NCI-H2029 treated with DMSO at 0.1 percent for 48 hours (cell line): ENCODE measurements at regions not wholly inside any gene's neighbourhood (a gene's known extent, or its start where the extent isn't known, plus 50 kb on each side); places are given as distances from the start of the nearest gene placed in this dataset.
"Not testable (repeated sequence)": the region's sequence is repeated elsewhere in the genome, so short reads cannot be mapped to it uniquely, and the experiment has no call there.

Experiments
- DNase-seq: peaks from one replicate; lab custom pipeline; 2025; lab: John Stamatoyannopoulos, UW

DNA sequence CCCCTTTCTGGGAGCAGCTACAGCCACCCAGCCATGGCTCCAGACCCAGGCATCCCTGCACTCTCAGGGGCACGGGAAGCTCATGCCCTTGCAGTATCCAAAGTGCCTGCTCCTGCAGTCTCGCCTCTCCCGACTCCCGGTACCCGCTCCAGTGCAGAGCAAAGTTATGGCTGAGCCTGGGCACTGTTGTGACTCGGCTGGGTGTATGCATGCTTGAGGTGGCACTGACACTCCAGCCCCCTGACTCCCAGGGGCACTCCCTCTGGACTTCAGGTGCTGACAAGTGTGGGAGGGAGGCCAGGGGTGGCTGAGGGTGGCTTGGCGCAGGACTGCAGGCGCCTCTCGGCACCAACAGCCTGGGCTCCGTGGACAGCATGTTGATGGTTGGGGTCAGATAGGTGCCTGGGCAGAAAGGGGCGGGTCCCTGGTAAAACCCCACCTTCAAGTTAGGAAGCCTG is 580.1 kb upstream of the ADGRL2 start:
- DNase-seq = no peak

DNA sequence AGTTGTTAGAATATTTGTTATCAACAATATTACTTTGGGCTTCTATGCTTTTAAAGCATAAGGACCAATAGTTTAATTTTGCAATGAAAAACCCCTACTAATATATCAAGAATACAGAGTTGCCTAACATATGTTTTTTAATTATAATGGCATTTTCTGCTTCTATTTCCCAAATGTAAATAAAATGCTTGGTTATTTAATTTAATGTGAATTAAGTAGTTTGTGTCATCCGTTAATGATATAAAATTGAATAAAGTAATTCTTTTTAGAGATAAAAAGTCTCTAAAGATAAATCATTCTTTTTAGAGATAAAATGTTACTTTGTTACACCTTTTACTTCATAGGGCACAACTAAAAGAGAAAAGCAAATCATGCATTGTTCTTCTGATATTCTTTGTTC is 583.7 kb upstream of the ADGRL2 start:
- no peak for DNase-seq

DNA sequence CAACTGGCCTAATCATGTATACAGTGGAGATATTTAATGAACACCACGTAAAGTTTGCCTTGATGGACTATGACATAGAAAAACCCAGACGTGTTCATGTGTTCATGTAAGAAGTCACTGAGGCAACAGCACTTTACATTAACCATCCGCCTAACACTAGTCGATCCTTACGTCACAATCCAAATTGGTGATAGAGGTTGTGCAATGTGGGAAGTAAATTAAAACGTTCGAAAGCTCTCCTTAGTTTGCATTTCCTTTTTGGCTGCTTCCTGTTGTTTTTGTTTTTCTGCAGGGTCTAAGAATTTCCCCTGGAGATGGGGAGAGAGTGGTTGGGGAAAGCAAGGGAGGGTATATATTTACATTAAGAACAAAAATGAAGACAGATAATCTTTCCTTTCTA is 587.5 kb upstream of the ADGRL2 start:
- DNase-seq = no peak

DNA sequence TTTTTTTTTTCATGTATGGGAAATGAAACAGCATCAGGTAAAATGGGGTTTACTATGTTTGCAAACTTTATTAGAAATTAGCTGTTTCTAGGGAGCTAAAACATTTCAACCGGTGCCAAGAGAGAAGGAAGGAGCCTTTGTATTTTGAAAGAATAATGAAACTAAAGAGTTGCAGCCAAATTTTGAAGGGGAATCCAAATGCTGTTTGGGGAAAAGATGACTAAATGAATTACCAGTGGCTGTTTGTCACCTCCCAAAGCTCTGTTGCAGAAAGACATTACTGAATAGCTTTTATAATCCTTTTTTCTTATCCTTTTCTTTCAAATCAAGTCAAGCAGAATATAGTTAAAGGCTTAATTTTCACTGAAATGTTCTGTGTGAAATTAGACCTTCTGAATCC is 591.3 kb upstream of the ADGRL2 start:
- no peak for DNase-seq

DNA sequence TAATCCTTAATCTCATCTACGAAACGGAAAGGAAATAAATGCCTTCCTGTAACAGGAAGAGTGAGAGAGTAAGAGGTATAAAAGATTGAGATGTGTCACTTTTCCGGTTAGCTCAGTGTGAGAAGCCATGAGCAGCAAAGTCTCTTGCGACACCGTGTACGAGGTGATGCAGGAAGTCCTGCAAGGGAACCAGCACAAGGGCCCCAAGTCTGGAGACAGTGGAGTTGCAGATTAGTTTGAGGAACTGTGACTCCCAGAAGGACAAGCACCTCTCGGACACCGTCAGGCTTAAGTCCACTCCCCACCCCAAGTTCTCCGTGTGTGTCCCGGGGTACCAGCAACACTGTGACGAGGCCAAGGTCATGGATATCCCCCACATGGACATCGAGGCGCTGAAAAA is 592.3 kb upstream of the ADGRL2 start:
- DNase-seq = no peak

DNA sequence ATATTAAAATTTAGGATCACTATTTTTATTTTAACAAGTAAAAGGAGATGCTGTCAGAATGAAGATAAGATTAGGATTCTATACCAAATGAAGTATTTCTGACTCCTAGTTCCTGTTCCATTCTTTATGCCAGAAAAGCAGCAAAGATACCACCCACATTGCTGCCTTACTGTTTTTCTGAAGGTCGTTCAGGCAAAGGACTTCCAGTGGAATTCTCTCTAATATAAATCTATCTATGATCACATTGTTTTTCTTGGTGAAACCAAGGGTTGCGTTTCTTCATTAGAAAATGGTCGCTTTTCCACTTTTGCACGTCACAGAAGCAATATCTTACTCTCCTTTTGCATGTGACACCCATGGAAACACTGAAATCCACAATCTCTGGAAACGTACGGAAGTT is 594.8 kb upstream of the ADGRL2 start:
- DNase-seq = no peak

DNA sequence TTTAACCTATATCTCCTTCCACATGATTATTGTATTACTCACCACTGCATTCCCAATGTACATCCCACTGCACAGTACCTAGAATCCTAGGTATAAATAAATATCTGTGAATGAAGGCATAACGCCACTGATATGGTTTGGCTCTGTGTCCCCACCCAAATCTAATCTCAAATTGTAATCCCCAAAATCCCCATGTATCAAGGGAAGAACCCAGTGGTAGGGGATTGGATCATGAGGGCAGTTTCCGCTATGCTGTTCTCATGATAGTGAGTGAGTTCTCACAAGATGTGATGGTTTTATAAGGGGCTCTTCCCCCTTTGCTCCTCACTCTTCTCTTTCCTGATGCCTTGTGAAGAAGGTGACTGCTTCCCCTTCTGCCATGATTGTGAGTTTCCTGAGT is 599.0 kb upstream of the ADGRL2 start:
- no peak for DNase-seq

DNA sequence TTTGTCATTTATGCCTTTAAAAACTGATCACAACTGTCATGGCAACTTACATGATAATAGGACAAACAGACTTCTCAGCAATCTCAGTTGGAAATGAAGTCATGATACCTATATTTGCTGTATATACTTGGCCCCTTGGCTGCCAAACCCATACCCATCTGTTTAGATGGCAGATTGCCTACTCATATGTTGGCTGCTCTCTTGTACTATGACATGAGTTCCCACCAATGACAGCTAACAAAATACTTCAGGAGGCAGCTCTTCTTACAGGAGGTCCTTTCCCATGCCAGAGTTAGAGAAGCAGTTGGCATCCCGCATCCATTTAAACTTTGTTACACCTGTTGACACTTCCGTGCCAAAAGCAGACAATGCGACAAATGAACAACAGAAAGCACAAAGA is 603.1 kb upstream of the ADGRL2 start:
- DNase-seq = no peak

DNA sequence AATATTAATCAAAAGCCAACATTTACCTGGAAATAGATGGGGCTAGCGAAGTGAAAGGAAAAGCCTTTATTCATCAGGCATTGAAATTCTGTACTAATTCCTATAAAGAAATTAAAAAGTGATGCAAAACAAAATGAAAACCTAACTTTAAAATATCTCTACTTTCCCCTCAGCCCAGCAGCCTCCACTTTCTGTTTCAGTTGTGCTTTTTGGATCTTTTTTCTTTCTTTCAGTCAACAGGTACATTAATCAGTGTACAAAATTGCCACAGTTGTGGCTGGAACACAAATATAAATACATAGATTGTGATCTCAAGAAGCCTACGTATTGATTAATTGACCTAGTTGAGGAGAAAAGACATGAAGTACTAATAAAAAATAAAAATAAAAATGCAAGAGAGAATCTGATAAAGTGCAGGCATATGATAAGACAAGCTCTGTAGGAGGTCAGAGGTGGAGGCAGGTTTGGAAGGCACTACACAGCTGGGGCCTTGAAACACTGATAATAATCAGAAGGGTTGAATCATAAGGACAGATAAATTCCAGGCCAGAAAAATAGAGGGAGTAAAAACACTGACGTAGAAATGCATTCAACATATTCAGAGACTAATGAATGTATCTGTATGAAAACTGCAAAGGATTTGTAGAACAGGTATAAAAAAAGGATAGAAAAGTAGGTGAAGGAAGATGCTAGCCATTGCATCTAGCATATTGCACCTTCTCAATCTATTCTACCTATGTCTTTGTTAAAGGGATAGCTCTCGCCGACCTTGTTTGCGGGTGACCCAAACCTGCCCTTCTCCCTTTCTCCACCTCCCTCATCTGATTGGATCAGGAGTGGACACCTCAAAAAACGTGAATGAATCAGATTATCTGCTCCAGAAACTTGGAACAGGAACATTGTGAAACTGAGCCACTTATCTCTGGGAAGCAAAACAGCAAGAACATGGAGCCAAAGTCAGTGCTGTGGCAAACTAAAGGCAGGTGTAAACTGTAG is 607.8 kb upstream of the ADGRL2 start:
- DNase-seq = no peak

DNA sequence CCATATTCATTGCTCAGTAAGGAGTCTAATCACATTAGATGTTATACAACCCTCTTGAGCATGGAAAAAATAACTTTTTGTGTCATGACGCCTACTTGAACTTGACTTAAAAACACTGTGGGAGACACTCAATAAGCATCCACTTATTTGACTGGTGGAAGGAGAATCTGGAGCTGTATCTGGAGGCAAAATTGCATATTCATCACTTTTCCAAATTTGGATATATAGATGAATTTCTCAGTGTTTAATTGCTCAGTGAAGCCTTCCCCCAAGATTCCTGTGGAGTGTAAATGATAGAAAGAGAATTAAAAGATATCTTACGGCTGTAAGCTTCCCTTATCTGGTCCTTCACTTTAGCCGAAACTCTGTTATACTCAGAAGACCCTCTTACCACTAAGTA is 610.7 kb upstream of the ADGRL2 start:
- no peak for DNase-seq

DNA sequence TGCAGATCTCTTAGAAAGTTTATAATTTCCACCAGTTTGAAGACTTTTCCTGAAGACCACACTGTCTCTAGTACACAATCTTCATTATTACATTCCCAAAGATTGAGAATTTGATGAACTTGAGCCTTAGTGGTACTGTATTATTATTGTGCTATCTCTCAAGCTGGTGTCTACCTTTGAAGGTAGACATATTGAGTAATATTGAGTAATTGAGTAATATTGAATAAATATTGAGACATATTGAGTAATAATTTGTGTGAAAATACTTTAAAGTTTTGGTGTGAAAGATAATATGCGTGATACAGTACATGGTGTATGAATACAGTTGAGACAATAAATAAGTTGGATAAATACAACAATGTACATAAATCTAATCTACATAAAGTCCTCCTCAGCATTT is 613.1 kb upstream of the ADGRL2 start:
- DNase-seq = no peak

DNA sequence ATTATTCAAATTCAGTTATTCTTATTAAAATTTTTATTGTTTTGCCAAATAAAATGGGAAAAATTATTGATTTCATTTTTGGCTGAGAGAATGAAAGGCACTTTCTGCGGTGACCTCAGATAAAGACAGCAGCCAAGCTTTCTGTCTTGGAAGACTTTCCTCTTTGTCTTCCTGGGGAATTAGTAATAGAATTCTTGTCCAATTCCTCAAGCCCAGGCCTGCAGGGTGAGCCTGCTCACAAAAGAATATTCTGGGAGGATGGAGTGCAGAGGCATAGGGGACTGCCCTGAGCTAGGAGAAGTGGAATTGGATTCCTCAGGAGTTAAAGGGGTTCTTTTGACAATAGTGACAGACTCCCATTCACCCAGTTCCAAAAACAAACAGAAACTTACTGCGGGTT is 614.5 kb upstream of the ADGRL2 start:
- DNase-seq = no peak

DNA sequence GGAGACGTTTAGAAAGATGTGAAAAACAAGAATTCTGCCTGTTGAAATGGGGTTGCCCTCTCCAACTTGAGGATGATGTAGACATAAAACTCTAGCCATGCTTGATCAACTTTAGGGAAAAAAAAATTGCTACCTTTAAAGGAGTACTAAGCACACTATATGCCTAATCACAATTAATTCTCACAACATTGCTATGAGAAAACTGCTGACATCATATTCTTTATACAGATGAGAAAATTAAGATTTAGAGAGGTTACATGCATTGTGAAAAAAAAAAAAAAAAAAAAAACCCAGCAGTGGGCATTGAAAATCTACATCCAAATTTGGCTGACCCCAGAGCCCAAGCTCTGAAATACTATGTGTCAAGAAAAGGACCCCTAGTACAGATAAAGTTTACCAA is 617.2 kb upstream of the ADGRL2 start:
- no peak for DNase-seq

DNA sequence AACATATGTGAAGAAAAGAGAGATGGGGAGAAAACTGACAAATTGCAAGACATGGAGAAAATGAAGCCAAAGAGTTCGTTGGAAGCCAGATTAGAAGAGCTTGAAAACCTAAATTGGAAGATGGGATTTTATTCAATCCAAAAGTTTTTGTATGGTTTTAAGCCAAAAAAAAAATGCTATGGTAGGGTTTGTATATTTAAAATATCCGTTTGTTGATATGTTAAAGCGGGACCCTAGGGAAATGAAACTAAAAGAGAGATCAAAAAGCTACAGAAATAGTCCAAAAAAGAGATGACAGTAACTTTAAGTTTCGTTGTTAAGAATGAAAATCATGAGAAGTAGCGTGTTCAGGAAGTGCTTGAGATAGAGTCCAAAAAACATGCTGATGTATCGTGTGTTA is 617.7 kb upstream of the ADGRL2 start:
- no peak for DNase-seq

DNA sequence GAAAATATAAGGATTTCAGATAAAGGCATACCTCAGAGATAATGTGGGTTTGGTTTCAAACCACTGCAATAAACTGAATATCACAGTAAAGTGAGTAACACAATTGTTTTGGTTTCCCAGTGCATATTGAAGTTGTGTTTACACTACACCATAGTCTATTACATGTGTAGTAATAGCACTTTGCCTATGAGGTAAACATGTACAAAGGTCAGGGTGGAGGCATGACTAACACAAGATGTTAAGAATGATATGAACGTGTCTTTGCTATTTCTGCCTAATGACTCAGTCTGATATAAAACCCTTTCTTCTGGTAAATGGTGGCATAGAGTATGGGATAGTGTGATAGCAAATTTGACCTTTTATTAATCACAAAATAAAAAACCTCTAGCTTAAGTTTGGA is 621.5 kb upstream of the ADGRL2 start:
- no peak for DNase-seq

DNA sequence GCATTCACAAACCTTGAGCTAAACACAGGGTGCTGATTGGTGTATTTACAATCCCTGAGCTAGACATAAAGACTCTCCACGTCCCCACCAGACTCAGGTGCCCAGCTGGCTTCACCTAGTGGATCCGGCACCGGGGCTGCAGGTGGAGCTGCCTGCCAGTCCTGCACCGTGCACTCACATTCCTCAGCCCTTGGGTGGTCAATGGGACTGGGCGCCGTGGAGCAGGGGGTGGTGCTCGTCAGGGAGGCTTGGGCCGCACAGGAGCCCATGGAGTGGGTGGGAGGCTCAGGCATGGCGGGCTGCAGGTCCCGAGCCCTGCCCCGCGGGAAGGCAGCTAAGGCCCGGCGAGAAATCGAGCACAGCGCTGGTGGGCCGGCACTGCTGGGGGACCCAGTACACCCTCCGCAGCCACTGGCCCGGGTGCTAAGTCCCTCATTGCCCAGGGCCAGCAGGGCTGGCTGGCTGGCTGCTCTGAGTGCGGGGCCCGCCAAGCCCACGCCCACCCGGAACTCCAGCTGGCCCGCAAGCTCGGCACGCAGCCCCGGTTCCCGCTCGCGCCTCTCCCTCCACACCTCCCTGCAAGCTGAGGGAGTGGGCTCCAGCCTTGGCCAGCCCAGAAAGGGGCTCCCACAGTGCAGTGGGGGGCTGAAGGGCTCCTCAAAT is 622.2 kb upstream of the ADGRL2 start:
- not testable (repeated sequence) for DNase-seq

DNA sequence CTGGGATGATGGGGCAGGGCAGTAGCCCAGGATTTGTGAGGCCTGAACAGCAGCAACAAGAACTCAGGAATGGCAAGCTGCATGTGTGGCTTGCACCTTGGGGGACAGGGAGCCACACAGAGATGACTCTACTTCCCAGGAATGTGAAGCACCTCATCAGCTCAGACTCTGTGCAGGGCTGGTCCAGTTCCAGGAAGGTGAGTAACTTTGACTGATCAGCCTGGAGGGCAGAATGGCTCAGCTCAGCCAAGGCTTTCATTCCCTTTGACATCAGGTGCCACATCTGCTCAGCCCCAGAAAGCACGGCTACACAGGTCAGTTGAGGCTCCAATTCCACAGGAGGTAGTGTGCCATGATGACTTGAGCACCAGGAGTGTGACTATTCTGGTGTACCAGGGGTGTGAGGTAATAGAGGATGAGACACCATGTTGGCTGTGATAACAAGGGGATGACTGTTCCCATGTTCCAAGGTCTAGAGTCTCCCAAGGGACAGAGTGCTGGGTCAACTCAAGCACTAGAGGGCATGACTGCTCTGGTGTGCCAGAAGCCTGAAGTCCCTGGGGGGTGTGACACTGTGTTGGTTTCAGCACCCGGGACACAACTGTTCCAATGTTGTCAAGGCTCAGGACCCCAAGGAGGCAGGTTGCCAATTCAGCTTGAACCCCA is 625.8 kb upstream of the ADGRL2 start:
- DNase-seq = no peak

DNA sequence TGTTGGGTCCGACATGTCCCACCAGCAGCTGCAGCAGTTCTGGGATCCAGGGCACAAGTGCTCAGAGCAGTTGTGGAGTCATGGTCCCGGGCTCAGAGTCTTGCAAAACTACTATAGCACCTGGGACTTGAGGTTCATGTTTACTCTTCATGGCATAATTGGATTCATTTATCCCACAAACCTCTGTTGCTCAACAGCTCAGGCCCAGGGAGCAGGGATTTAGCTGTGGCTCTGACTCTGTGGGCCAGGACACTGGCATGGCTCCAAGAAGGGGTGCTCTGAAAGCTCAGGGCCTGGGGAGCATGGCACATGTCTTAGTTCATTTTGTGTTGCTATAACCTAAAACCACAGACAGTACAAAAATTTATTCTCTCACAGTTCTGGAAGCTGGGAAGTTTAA is 626.7 kb upstream of the ADGRL2 start:
- DNase-seq = no peak

DNA sequence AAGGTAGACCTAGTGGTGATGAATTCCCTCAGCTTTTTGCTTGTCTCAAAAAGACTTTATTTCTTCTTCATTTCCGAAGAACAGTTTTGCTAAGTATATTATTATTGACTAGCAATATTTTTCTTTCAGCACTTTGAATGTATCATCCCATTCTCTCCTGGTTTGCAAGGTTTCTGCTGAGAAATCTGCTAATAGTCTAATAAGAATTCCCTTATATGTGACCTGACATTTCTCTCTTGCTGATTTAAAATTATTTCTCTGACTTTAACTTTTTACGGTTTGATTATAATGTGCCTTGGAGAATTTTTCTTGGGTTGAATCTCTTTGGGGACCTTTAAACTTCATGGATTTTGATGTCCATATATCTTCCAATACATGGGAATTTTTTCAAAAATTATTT is 628.3 kb upstream of the ADGRL2 start:
- DNase-seq = no peak

DNA sequence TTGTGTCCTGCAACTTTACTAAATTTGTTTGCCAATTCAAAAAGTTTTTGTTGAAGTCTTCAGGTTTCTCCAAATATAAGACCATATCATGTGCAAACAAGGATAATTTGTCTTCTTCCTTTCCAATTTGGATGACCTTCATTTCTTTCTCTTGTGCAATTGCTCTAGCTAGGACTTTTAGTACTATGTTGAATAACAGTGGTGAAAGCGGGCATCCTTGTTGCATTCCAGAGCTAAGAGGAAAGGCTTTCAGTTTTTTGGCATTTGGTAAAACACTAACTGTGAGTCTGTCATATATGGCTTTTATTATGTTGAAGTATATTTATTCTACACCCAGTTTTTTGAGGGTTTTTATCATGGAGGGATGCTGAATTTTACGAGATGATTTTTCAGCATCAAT is 630.0 kb upstream of the ADGRL2 start:
- no peak for DNase-seq

DNA sequence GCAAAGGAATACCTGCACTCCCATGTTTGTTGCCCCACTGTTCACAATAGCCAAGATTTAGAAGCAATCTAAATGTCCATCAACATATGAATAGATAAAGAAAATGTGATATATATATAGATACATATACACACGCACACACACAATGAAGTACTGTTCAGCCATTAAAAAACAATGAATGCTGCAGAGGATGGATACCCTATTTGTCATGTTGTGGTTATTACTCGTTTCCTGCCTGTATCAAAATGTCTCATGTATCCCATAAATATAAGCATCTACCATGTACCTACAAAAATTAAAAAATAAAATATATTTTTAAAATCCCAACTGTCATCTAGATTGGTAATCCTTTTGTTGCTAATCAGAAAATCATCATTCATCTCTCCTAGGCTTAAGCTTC is 634.8 kb upstream of the ADGRL2 start:
- no peak for DNase-seq

DNA sequence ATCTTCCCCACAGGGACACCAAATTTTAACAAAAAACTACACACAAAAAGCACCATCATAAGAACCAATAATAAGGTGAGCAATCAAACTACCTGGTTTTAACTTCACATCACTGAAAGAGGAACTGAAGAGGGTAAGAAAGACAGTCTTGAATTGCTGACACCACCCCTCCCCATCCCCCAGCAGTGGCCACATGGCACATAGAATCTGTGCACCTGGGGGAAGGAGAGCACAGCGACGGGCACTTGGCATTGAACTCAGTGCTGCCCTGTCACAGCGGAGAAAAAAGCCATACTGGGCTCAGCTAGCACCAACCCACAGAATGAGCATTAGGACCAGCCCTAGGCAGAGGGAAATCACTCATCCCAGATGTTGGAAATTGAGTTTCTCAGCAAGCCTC is 640.0 kb upstream of the ADGRL2 start:
- DNase-seq = no peak

DNA sequence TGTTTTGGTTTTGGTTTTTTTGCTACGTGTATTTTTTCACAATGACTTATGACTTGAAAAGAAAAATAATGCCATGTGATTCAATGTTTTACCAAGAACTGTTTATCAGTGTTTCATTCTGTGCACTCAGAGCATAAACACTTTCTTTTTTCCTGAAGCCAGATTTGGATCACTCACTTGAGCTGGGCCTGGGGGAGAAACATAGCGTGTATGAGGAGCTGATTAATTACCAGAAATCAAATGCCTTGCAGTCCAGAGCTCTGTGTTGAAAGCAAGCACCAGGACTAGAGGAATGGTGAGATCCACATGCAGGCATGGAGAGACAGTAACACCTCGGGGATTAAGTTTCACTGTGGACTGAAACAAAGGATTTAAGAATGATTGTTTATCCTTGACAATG is 642.1 kb upstream of the ADGRL2 start:
- no peak for DNase-seq
